ENCODE measurements at regions not wholly inside any gene's neighbourhood (a gene's known extent, or its start where the extent isn't known, plus 50 kb on each side); places are given as distances from the start of the nearest gene placed in this dataset.
"Not testable (repeated sequence)": the region's sequence is repeated elsewhere in the genome, so short reads cannot be mapped to it uniquely, and the experiment has no call there.

GRCh38 chr4:160724063-160724462, 1439.7 kb downstream of the FSTL5 start:
- no peak for DNase-seq

- DNase-seq: no peak
These were observed 1418.7 kb downstream of the FSTL5 start for GRCh38 chr4:160745126-160745525.

- not testable (repeated sequence) for DNase-seq
These were observed 1417.2 kb downstream of the FSTL5 start for GRCh38 chr4:160746585-160746984.

DNA sequence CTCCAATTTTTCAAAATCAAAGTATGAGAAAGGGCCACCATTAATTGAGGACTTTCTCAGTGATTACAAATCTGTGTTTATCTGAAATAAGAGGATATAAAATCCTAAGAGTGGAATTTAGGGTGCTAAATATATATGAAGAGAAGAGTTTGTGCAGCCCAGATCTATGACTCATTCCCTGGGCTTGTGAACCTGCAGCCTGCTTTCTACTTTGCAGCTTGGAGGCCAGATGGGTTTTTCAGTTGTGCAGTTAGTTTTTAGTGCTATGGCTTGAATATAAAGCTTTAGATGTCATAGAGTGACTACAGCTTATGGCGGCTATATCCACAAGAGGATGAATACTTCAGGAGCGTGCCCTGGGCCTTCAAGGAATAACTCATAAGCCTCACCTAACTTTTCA, 1391.1 kb downstream of the FSTL5 start:
- DNase-seq: peak; percentile 3

GRCh38 chr4:160795216-160795615, 1368.6 kb downstream of the FSTL5 start:
- DNase-seq: peak; percentile 74

GRCh38 chr4:160808174-160808573, 1355.6 kb downstream of the FSTL5 start:
- DNase-seq: no peak

DNA sequence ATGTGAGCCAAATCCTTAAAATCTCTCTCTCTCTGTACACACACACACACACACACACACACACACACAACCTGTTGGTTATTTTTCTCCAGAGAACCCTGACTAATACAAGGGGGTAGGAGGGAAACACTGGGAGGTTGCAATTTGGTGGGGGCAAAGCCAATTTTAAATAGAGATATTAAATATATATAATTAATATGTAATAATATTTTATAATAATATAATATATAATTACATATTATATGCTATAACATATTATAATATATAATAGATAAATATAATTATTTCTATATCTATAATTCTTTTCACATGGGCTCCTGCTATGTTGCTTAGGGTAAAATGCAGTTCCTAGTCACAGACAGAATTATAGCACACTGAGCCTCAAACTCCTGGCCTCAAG, 1354.2 kb downstream of the FSTL5 start:
- DNase-seq: no peak

DNA sequence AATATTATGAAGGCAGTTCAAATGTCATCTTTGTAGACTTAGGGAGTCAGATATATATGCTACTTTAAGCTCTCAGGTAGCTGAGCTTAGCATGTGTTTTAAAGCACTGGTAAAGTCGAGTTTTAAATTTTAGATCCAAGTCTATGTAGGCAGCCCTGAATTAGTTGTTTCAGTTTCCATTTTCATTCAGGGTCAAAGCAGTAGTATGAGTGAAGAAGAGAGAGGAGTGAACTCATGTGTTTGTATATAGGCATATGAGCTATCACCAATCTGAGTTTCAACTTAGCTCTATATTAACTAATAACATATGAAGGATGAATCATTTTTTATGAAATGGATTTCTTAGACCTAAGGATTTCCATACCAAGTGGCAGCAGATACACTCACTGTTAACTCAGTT, 1353.4 kb downstream of the FSTL5 start:
- no peak for DNase-seq

GRCh38 chr4:160810941-160811340, 1352.9 kb downstream of the FSTL5 start:
- DNase-seq: no peak

- DNase-seq: no peak
These were observed 1351.8 kb downstream of the FSTL5 start for GRCh38 chr4:160811956-160812355.

DNA sequence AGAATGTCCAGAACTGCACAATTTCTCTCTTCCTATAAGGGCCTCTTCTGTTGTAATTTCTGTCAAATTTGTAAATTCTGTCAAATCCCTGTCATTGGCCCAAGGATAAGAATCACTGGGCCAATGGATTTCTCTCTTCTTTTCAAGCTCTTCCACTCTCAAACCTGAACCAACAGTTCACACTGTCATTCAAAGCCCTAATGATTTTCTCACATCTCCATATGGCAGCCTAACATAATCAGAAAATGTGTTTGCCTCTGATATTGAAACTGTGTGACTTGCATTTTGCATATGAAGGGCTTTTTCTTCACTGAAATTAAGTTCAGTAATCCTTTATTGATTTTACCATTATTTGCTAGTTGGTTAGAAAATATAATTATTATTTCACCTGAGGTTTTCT, 1349.1 kb downstream of the FSTL5 start:
- no peak for DNase-seq

DNA sequence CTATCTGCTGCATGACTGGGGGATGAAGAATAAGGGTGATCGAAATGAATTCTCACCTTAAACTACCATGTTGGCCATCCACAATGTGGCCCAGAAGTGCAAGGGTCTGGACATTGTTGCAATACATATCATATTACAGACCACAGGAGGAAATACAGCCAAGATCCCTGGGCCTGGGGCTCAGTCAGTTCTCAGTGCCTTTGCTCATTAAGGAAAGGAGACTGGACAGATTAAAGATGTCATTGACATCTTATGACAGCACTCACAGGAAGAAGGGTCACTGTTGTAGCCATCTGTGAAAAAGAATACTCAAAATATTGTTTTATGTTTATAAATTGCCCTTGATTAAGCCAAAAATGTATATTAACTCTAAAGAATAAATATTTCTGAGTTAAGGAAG, 1345.2 kb downstream of the FSTL5 start:
- DNase-seq: no peak

GRCh38 chr4:160819791-160820190, 1344.0 kb downstream of the FSTL5 start:
- DNase-seq: peak; percentile 16

GRCh38 chr4:160824481-160824880, 1339.3 kb downstream of the FSTL5 start:
- DNase-seq: no peak

GRCh38 chr4:160825644-160826338, 1338.0 kb downstream of the FSTL5 start:
- DNase-seq: no peak

- DNase-seq: no peak
These were observed 1337.5 kb downstream of the FSTL5 start for GRCh38 chr4:160826339-160826679.

GRCh38 chr4:160831165-160831922, 1332.5 kb downstream of the FSTL5 start:
- DNase-seq: no peak

GRCh38 chr4:160835789-160836188, 1328.0 kb downstream of the FSTL5 start:
- no peak for DNase-seq

GRCh38 chr4:160836431-160836830, 1327.4 kb downstream of the FSTL5 start:
- DNase-seq: no peak

DNA sequence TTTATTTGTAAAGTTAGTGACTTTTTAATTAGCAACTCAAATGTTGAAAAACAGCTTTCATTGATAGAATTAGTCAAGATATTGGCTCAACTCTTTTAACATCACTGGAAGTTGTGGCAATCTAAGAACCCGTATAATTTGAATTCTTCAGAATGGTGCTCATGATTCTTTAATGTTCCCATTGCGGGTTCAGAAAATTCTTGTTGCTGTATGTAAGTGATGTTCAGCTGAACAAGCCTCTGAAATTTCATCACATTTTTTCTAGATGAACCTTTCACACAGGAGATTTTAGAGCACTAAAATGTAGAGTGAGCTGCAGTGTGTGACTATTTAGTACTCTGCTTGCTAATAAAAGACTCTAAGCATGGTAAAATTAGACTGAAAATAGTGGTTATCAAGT, 1317.7 kb downstream of the FSTL5 start:
- peak; percentile 17 for DNase-seq

GRCh38 chr4:160847228-160847627, 1316.6 kb downstream of the FSTL5 start:
- no peak for DNase-seq

DNA sequence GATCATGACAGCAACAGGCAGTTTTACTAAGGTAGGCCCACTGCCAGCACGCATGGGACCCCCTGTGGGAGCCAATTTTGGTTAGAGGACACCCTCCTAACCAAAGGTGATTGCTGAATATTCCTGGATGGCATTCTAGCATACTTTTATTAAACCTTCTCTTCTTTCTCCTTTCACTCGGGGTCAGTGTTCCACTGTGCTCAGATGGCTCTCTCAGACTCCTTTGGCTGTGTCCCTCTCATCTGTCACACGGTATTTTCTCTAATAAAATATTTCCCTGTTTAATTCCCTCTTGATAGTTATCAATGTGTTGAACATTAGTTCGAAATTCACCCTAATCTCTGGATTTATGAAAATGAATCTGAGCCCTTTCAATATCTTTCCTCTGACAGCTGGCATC, 1315.3 kb downstream of the FSTL5 start:
- DNase-seq: no peak

- DNase-seq: peak; percentile 56
These were observed 1314.7 kb downstream of the FSTL5 start for GRCh38 chr4:160848901-160849760.
